ENCODE measurements at regions not wholly inside any gene's neighbourhood (a gene's known extent, or its start where the extent isn't known, plus 50 kb on each side); places are given as distances from the start of the nearest gene placed in this dataset.

- Histone ChIP-seq H3K56ac (replicated peaks; ENCODE audit: insufficient read length, low read depth, low read length) (no peak overlapping the region), H3K9ac (replicated peaks in 1 of 4; ENCODE audit: extremely low read depth in 1 of 4, low read depth in 3 of 4, low read length in 3 of 4) (no peak overlapping the region), H4K20me1 (replicated peaks in 1 of 2; ENCODE audit: control insufficient read depth in 1 of 2, insufficient read depth in 2 of 2, low read length in 2 of 2) (no peaks in the 10 kb centered on the region), H2BK5ac (ENCODE audit: low read depth, low read length) (no peak overlapping the region), H3K23me2 (ENCODE audit: low read depth, low read length) (no peaks in the 10 kb centered on the region), H3K14ac (ENCODE audit: insufficient read length) (no peak overlapping the region), H3K27me3 (replicated peaks in 1 of 4; ENCODE audit: control insufficient read depth in 3 of 4, extremely low read depth in 1 of 4, insufficient read depth in 3 of 4, low read length in 3 of 4) (no peaks in the 10 kb centered on the region), H3K79me2 (ENCODE audit: control insufficient read depth in 1 of 2, insufficient read depth in 2 of 2, low read length in 2 of 2) (no peaks in the 10 kb centered on the region), H4K91ac (replicated peaks; ENCODE audit: insufficient read length, low read length) (no peak overlapping the region), H4K5ac (ENCODE audit: insufficient read length, low read depth, low read length) (no peak overlapping the region), H2BK20ac (ENCODE audit: low read length) (no peak overlapping the region), H3K27ac (ENCODE audit: low read depth, low read length) (no peak overlapping the region), H3K79me1 (ENCODE audit: low read depth, low read length) (no peaks in the 10 kb centered on the region), H2BK12ac (ENCODE audit: low read depth, low read length) (no peak overlapping the region), H3K4me2 (ENCODE audit: insufficient read depth in 1 of 2, low read depth in 2 of 2, low read length in 2 of 2) (no peak overlapping the region), H3K23ac (ENCODE audit: insufficient read length) (no peak overlapping the region), H3K4me3 (ENCODE audit: extremely low read depth in 1 of 4, insufficient read depth in 2 of 4, low read depth in 3 of 4, low read length in 4 of 4) (no peak overlapping the region), H2AK5ac (ENCODE audit: low read depth, low read length) (no peak overlapping the region), H2BK120ac (replicated peaks; ENCODE audit: low read depth, low read length) (no peak overlapping the region), H3K9me3 (ENCODE audit: insufficient read depth in 2 of 2, low read depth in 1 of 2, low read length in 1 of 2) (0 out of 4 replicates have a peak, but pooled peaks cover 0 to 7% of the 10 kb centered on the region in 2 experiments), H2BK15ac (ENCODE audit: low read length) (no peak overlapping the region), H3K36me3 (ENCODE audit: control insufficient read depth in 2 of 4, insufficient read depth in 4 of 4, low read length in 3 of 4) (no peaks in the 10 kb centered on the region), H3K18ac (ENCODE audit: extremely low read depth, low read length) (no peak overlapping the region), H4K8ac (ENCODE audit: extremely low read depth, insufficient read depth, low read length) (no peak overlapping the region), H3K4me1 (replicated peaks in 1 of 4; ENCODE audit: control insufficient read depth in 3 of 4, insufficient read depth in 4 of 4, low read length in 3 of 4) (no peaks in the 10 kb centered on the region), H3K4ac (replicated peaks; ENCODE audit: insufficient read length, low read depth, low read length) (no peak overlapping the region), H2AFZ (ENCODE audit: low read length) (no peak overlapping the region)
- 90 to 100% methylated on average over 1 to 4 of the region's 4 CpGs for WGBS, 2 experiments (ENCODE audit: extremely low coverage in 1 of 2, insufficient coverage in 1 of 2, insufficient read length in 1 of 2, insufficient replicate concordance in 2 of 2, low coverage in 1 of 2, low lambda C conversion rate in 2 of 2, missing lambda C conversion rate in 1 of 2)
- DNase-seq (ENCODE audit: low read depth in 1 of 2, low spot score in 2 of 2) (no peak), FAIRE-seq (no peak)
- ChIA-PET CTCF (ENCODE audit: partially characterized antibody) (interaction anchor here (1.2 kb wide), 1 partner anchor 398 kb away, joined by 3 read pairs; no protein-coding TSS in a partner anchor), POLR2A (ENCODE audit: partially characterized antibody) (no interaction called here)
- TF ChIP-seq JUN (IDR thresholded peaks at IDR 0.05; ENCODE audit: low read depth, low read length) (no peak), POLR2A (IDR thresholded peaks at IDR 0.05; ENCODE audit: control extremely low read depth in 1 of 2, low read depth in 2 of 2, low read length in 2 of 2) (no peak), EZH2 (IDR thresholded peaks at IDR 0.05; ENCODE audit: low read depth, low read length, severe bottlenecking) (no peak), EGR1 (IDR thresholded peaks at IDR 0.05; ENCODE audit: borderline replicate concordance, low read depth, low read length) (no peak), RXRA (IDR thresholded peaks at IDR 0.05; ENCODE audit: insufficient read depth, low read depth, low read length) (no peak), ATF3 (IDR thresholded peaks at IDR 0.05; ENCODE audit: insufficient read depth, low read depth, low read length) (no peak), KDM5A (IDR thresholded peaks at IDR 0.05; ENCODE audit: low read length) (no peak)
These were observed 514.7 kb upstream of the SPANXN1 start for GRCh38 chrX:144732588-144732987.

Measured in H1 (cell line).